H9 (cell line): ENCODE measurements at regions not wholly inside any gene's neighbourhood (a gene's known extent, or its start where the extent isn't known, plus 50 kb on each side); places are given as distances from the start of the nearest gene placed in this dataset.

Experiments used
- DNase-seq: peaks from one replicate; pipeline ENCODE4 v3.0.0-alpha.2; 2017
- H2AFZ ChIP-seq: one replicate; pipeline ENCODE4 v1.6.1; 2013; ENCODE audit warnings: mild to moderate bottlenecking, low read length, control low read depth, moderate library complexity
- H2AK5ac ChIP-seq: 2 replicates; pipeline ENCODE4 v1.6.1; 2013; ENCODE audit warnings: low read length, control low read depth, mixed read lengths; ENCODE audit not compliant: insufficient read length
- H2BK120ac ChIP-seq: one replicate; pipeline ENCODE4 v1.6.1; 2013; ENCODE audit warnings: low read depth, mild to moderate bottlenecking, low read length, control low read depth, inconsistent platforms; ENCODE audit not compliant: poor library complexity, severe bottlenecking
- H2BK12ac ChIP-seq: 2 replicates; pipeline ENCODE4 v1.6.1; 2013; ENCODE audit warnings: low read length, control low read depth, mixed read lengths, low read depth; ENCODE audit not compliant: insufficient read length
- H2BK15ac ChIP-seq: 2 replicates; pipeline ENCODE4 v1.6.1; 2013; ENCODE audit warnings: low read depth, low read length, control low read depth
- H2BK20ac ChIP-seq: one replicate; pipeline ENCODE4 v1.6.1; 2013; ENCODE audit warnings: low read depth, mild to moderate bottlenecking, low read length, control low read depth, inconsistent platforms; ENCODE audit not compliant: poor library complexity, severe bottlenecking
- H2BK5ac ChIP-seq: 2 replicates; pipeline ENCODE4 v1.6.1; 2013; ENCODE audit warnings: low read length, control low read depth, mixed read lengths; ENCODE audit not compliant: insufficient read length
- H3K14ac ChIP-seq: 2 replicates; pipeline ENCODE4 v1.6.1; 2013; ENCODE audit warnings: low read length, control low read depth; ENCODE audit not compliant: insufficient read depth
- H3K18ac ChIP-seq: 2 replicates; pipeline ENCODE4 v1.6.1; 2013; ENCODE audit warnings: low read depth, mild to moderate bottlenecking, mixed read lengths, low read length, control low read depth; ENCODE audit not compliant: insufficient read length
- H3K23ac ChIP-seq: 2 replicates; pipeline ENCODE4 v1.6.1; 2013; ENCODE audit warnings: low read length, control low read depth, mixed read lengths, low read depth; ENCODE audit not compliant: insufficient read length
- H3K23me2 ChIP-seq: 2 replicates; pipeline ENCODE4 v1.6.1; 2013; ENCODE audit warnings: low read depth, mild to moderate bottlenecking, mixed read lengths, low read length, control low read depth; ENCODE audit not compliant: insufficient read length, poor library complexity, severe bottlenecking
- H3K27ac ChIP-seq: 2 replicates; pipeline ENCODE4 v1.5.1; 2013; ENCODE audit warnings: low read length, control low read depth, mixed read lengths, low read depth; ENCODE audit not compliant: insufficient read length
- H3K27me3 ChIP-seq: 2 replicates; pipeline ENCODE4 v1.6.1; 2013; ENCODE audit warnings: low read length, control low read depth, inconsistent platforms; ENCODE audit not compliant: insufficient read depth
- H3K4ac ChIP-seq: 2 replicates; pipeline ENCODE4 v1.6.1; 2013; ENCODE audit warnings: low read depth, mild to moderate bottlenecking, control low read depth, inconsistent platforms, low read length, moderate library complexity
- H3K4me1 ChIP-seq: 2 replicates; pipeline ENCODE4 v1.6.1; 2013; ENCODE audit warnings: low read length, control low read depth, inconsistent platforms; ENCODE audit not compliant: insufficient read depth
- H3K4me2 ChIP-seq: 2 replicates; pipeline ENCODE4 v1.6.1; 2013; ENCODE audit warnings: low read length, control low read depth, mixed read lengths; ENCODE audit not compliant: insufficient read length, insufficient read depth
- H3K56ac ChIP-seq: 2 replicates; pipeline ENCODE4 v1.6.1; 2013; ENCODE audit warnings: low read depth, mild to moderate bottlenecking, mixed read lengths, low read length, control low read depth; ENCODE audit not compliant: insufficient read length
- H3K79me1 ChIP-seq: 2 replicates; pipeline ENCODE4 v1.6.1; 2013; ENCODE audit warnings: low read depth, mild to moderate bottlenecking, moderate library complexity, low read length, control low read depth, inconsistent platforms; ENCODE audit not compliant: insufficient read depth, poor library complexity, severe bottlenecking
- H3K79me2 ChIP-seq: 2 replicates; pipeline ENCODE4 v1.6.1; 2013; ENCODE audit warnings: low read length, control low read depth, inconsistent platforms; ENCODE audit not compliant: insufficient read depth
- H3K9ac ChIP-seq: 2 replicates; pipeline ENCODE4 v1.6.1; 2013; ENCODE audit warnings: low read length, control low read depth, mixed read lengths; ENCODE audit not compliant: insufficient read length; ENCODE audit errors: extremely low read depth
- H3K9me3 ChIP-seq: one replicate; pipeline ENCODE4 v1.6.1; 2013; ENCODE audit warnings: low read depth, low read length, inconsistent platforms; ENCODE audit not compliant: control insufficient read depth
- H3T11ph ChIP-seq: one replicate; pipeline ENCODE4 v1.6.1; 2013; ENCODE audit warnings: mild to moderate bottlenecking, low read length, control low read depth, inconsistent platforms
- H4K20me1 ChIP-seq: one replicate; pipeline ENCODE4 v1.6.1; 2013; ENCODE audit not compliant: control insufficient read depth, insufficient read length, insufficient read depth
- H4K5ac ChIP-seq: 2 replicates; pipeline ENCODE4 v1.6.1; 2013; ENCODE audit warnings: low read depth, mild to moderate bottlenecking, mixed read lengths, low read length, control low read depth; ENCODE audit not compliant: insufficient read length
- H4K8ac ChIP-seq: replicated peaks from 2 replicates; pipeline ENCODE4 v1.6.1; 2013; ENCODE audit warnings: low read length, control low read depth, mixed read lengths, low read depth; ENCODE audit not compliant: insufficient read length
- H4K91ac ChIP-seq: 2 replicates; pipeline ENCODE4 v1.6.1; 2013; ENCODE audit warnings: low read depth, mild to moderate bottlenecking, moderate library complexity, mixed read lengths, low read length, control low read depth; ENCODE audit not compliant: insufficient read length
- H3K27ac Mint-ChIP-seq, 3 experiments: 2 replicates in 2 of 3; 3 replicates in 1 of 3; pipeline ENCODE4 v1.8.0; 2020 to 2021; ENCODE audit warnings: mixed read lengths in 3 of 3, mild to moderate bottlenecking in 1 of 3, moderate library complexity in 1 of 3
- H3K27me3 Mint-ChIP-seq: 2 replicates; pipeline ENCODE4 v1.8.0; 2021; ENCODE audit warnings: low read depth, mild to moderate bottlenecking, moderate library complexity, mixed read lengths
- H3K36me3 Mint-ChIP-seq, 3 experiments: 2 replicates in 2 of 3; 3 replicates in 1 of 3; pipeline ENCODE4 v1.8.0; 2020 to 2021; ENCODE audit warnings: low read depth in 3 of 3, mixed read lengths in 3 of 3; ENCODE audit not compliant: insufficient read depth in 1 of 3
- H3K4me1 Mint-ChIP-seq, 2 experiments: 2 replicates each; pipeline ENCODE4 v1.8.0; 2020; ENCODE audit warnings: mixed read lengths in 2 of 2
- H3K4me3 Mint-ChIP-seq, 2 experiments: 2 replicates in 1 of 2; 3 replicates in 1 of 2; pipeline ENCODE4 v1.8.0; 2020 to 2021; ENCODE audit warnings: mild to moderate bottlenecking in 2 of 2, mixed read lengths in 2 of 2, moderate library complexity in 1 of 2
- H3K9me3 Mint-ChIP-seq, 2 experiments: 2 replicates in 1 of 2; 3 replicates in 1 of 2; pipeline ENCODE4 v1.8.0; 2020; ENCODE audit warnings: mild to moderate bottlenecking in 2 of 2, mixed read lengths in 2 of 2, moderate library complexity in 1 of 2
- CTCF ChIP-seq: fragments of 200-600 bp; sonication (generic); conservative IDR thresholded peaks from 3 replicates; pipeline ENCODE4 v1.8.0; 2021; ENCODE audit warnings: antibody characterized with exemption, mild to moderate bottlenecking
- WGBS: extraction: QIAGEN DNeasy Blood & Tissue Kit; methylation state at CpG from one replicate; pipeline ENCODE4 v1.1.7; 2013; ENCODE audit warnings: missing lambda C conversion rate, low lambda C conversion rate, mixed read lengths; ENCODE audit not compliant: insufficient read length; ENCODE audit errors: extremely low coverage; 5-methylcytosine and 5-hydroxymethylcytosine counted together

DNA sequence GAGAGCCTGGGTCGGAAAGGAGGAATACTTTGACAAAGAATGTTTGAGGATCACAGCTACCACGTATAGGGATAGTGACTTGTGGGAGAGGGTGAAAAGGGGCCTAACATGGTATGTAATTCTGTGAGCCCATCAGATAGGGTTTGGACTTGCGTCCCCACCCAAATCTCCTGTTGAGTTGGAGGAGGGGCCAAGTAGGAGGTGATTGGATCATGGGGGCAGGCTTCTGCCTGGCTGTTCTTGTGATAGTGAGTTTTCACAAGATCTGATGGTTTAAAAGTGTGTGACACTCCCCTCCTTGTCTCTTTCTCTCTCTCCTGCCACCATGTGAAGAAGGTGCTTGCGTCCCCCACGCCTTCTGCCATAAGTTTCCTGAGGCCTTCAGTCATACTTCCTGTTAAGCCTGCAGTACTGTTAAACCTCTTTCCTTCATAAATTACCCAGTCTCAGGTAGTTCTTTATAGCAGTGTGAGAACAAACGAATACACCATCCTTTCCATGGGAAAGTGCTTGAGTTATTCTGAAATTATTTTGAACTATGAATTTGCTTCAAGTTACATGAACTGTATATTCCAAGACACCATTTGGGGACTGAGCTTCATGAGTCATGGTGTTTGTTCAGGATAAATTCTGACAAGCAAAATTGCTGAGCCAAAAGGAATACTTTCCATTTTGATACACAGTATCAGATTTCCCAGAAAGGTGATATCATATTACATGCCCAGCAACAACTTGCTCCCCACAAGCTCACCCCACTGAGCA lies 68.8 kb upstream of the SSBP2 start:
- Histone ChIP-seq H3K14ac (no peak overlapping the region), H3K9ac (no peak overlapping the region), H3K79me1 (no peaks in the 10 kb centered on the region), H2BK15ac (no peak overlapping the region), H3K9me3 (no peaks in the 10 kb centered on the region), H2BK5ac (no peak overlapping the region), H3K27me3 (no peaks in the 10 kb centered on the region), H3K56ac (no peak overlapping the region), H2BK12ac (no peak overlapping the region), H3K79me2 (no peaks in the 10 kb centered on the region), H3K4me2 (no peak overlapping the region), H3T11ph (no peak overlapping the region), H3K23ac (no peak overlapping the region), H3K23me2 (no peaks in the 10 kb centered on the region), H3K18ac (no peak overlapping the region), H4K20me1 (no peaks in the 10 kb centered on the region), H2BK20ac (no peak overlapping the region), H3K27ac (no peak overlapping the region), H3K4me1 (no peaks in the 10 kb centered on the region; the same call in 1 of the 2 replicates), H2AFZ (no peak overlapping the region), H3K4ac (no peak overlapping the region), H4K5ac (no peak overlapping the region), H2AK5ac (no peak overlapping the region), H4K91ac (no peak overlapping the region), H4K8ac (no peak overlapping the region), H2BK120ac (no peak overlapping the region)
- no peak for DNase-seq
- no peak overlapping the region for H3K27ac Mint-ChIP-seq
- peaks cover 2 to 13% (median 4%) of the 10 kb centered on the region in 3 experiments; a peak in 5 of 7 replicates for H3K36me3 Mint-ChIP-seq
- H3K27me3 Mint-ChIP-seq: peaks cover 2% of the 10 kb centered on the region; the same call in 1 of the 2 replicates
- peaks cover 0 to 2% of the 10 kb centered on the region in 2 experiments; a peak in 2 of 4 replicates for H3K4me1 Mint-ChIP-seq
- peaks cover 0 to 6% of the 10 kb centered on the region in 2 experiments; a peak in 3 of 5 replicates for H3K9me3 Mint-ChIP-seq
- no peak for TF ChIP-seq CTCF
- no CpG with 5 or more reads among the region's 6 CpGs for WGBS
- no peak overlapping the region for H3K4me3 Mint-ChIP-seq
